Stomach (tissue), 8 donors: ENCODE measurements at regions not wholly inside any gene's neighbourhood (a gene's known extent, or its start where the extent isn't known, plus 50 kb on each side); places are given as distances from the start of the nearest gene placed in this dataset.
"Not testable (repeated sequence)": the region's sequence is repeated elsewhere in the genome, so short reads cannot be mapped to it uniquely, and the experiment has no call there.

ENCODE experiments used
- DNase-seq, 2 donors: peaks; one replicate each; pipeline versions ENCODE4 v3.0.0 to v3.0.0-alpha.2; 2013 to 2019
- H3K27ac ChIP-seq, 5 donors: fragments of 200-600 bp in 4 of 5; sonication (generic) in 4 of 5; one replicate each; pipeline ENCODE4 v1.5.1; 2013 to 2019; ENCODE audit warnings: mild to moderate bottlenecking in 1 of 5, moderate library complexity in 1 of 5
- H3K27me3 ChIP-seq, 3 donors: fragments of 200-600 bp; sonication (generic); one replicate each; pipeline ENCODE4 v1.5.1; 2017 to 2019; ENCODE audit warnings: mixed run types in 1 of 3
- H3K36me3 ChIP-seq, 4 donors: fragments of 200-600 bp; sonication (generic); 1 replicate in 3 of 4; 2 replicates in 1 of 4; pipeline ENCODE4 v1.5.1; 2016 to 2019
- H3K4me1 ChIP-seq, 4 donors: fragments of 200-600 bp; sonication (generic); one replicate each; pipeline ENCODE4 v1.5.1; 2016 to 2019
- H3K4me3 ChIP-seq, 4 donors: fragments of 200-600 bp; sonication (generic) in 3 of 4; one replicate each; pipeline ENCODE4 v1.5.1; 2016 to 2019; ENCODE audit warnings: mild to moderate bottlenecking in 1 of 4
- H3K9me3 ChIP-seq, 4 donors: fragments of 200-600 bp; sonication (generic); one replicate each; pipeline ENCODE4 v1.5.1; 2016 to 2019
- CTCF ChIP-seq, 7 experiments: fragments of 450-650 bp in 4 of 7; fragments of 200-600 bp in 3 of 7; sonication (generic) in 3 of 7; IDR thresholded peaks; one replicate each; pipeline ENCODE4 v1.5.1; 2016 to 2019; ENCODE audit warnings: antibody characterized with exemption in 7 of 7, control low read depth in 2 of 7, mild to moderate bottlenecking in 1 of 7
- EP300 ChIP-seq: sonication (generic); formaldehyde crosslinking; IDR thresholded peaks from one replicate; pipeline ENCODE4 v1.6.1; 2017; ENCODE audit warnings: antibody characterized with exemption
- POLR2A ChIP-seq, 4 donors: fragments of 450-650 bp; IDR thresholded peaks; one replicate each; pipeline ENCODE4 v1.6.1; 2016; ENCODE audit warnings: antibody characterized with exemption in 4 of 4, control low read depth in 2 of 4, mild to moderate bottlenecking in 1 of 4, moderate library complexity in 1 of 4
- POLR2AphosphoS5 ChIP-seq, 3 donors: sonication (generic); formaldehyde crosslinking; IDR thresholded peaks; one replicate each; pipeline ENCODE4 v1.6.1; 2016; ENCODE audit warnings: antibody characterized with exemption in 3 of 3
- WGBS, 5 donors: extraction: QIAGEN DNeasy Blood & Tissue Kit in 3 of 5; methylation state at CpG; one replicate each; pipeline versions ENCODE4 v1.1.5 to v1.1.7; 2013 to 2018; 5-methylcytosine and 5-hydroxymethylcytosine counted together
- intact Hi-C: fragments of 100-400 bp; cut with DNase I; formaldehyde crosslinking; loops from one replicate; pipeline ENCODE4 v1.15.1; 2023; ENCODE audit warnings: low total_unique reads
- donor health status: healthy with polysubstance abuse.
- donor health status: Bipolar disorder and iron deficiency.
- donor health status: healthy.

- no peak for TF ChIP-seq EP300
- no peak for TF ChIP-seq POLR2AphosphoS5 (IDR thresholded peaks at IDR 0.05)
- TF ChIP-seq CTCF (IDR thresholded peaks at IDR 0.05) = no peak
- no peak for TF ChIP-seq POLR2A (IDR thresholded peaks at IDR 0.05)
- H3K27ac ChIP-seq = no peak overlapping the region
- H3K4me3 ChIP-seq = no peak overlapping the region
- no peaks in the 10 kb centered on the region for H3K36me3 ChIP-seq
- WGBS, 5 donors = 63 to 84% (median 73%) methylated on average over 4 to 8 of the region's 8 CpGs
- no peak for DNase-seq
- intact Hi-C loops = no loop called here
- no peaks in the 10 kb centered on the region for H3K4me1 ChIP-seq
- H3K27me3 ChIP-seq = peaks cover 0 to 5% (median 0%) of the 10 kb centered on the region in 3 donors
- no peaks in the 10 kb centered on the region for H3K9me3 ChIP-seq
Observed at GRCh38 chrX:107384397-107385105, 64.9 kb upstream of the FRMPD3 start.

GRCh38 chrX:107389726-107390125, 59.7 kb upstream of the FRMPD3 start:
- intact Hi-C loops = no loop called here
- Histone ChIP-seq H3K9me3 (peaks cover 0 to 16% (median 6%) of the 10 kb centered on the region in 4 donors), H3K4me3 (no peak overlapping the region), H3K36me3 (no peaks in the 10 kb centered on the region), H3K4me1 (no peaks in the 10 kb centered on the region), H3K27ac (no peak overlapping the region), H3K27me3 (no peaks in the 10 kb centered on the region)
- TF ChIP-seq POLR2A (IDR thresholded peaks at IDR 0.05) = no peak
- WGBS, 5 donors = 69 to 90% (median 79%) methylated on average over 2 of the region's 2 CpGs
- DNase-seq = no peak

- 86 to 96% (median 93%) methylated on average over 1 of the region's 1 CpG for WGBS, 5 donors
Observed at GRCh38 chrX:107393656-107394055, 55.8 kb upstream of the FRMPD3 start.

GRCh38 chrX:107396235-107396634, 53.2 kb upstream of the FRMPD3 start:
- H3K4me3 ChIP-seq = no peak overlapping the region
- peaks cover 0 to 19% (median 8%) of the 10 kb centered on the region in 4 donors for H3K9me3 ChIP-seq
- no peak overlapping the region for H3K27ac ChIP-seq
- WGBS, 5 donors = 21 to 35% (median 28%) methylated on average over 1 of the region's 1 CpG
- no peak for TF ChIP-seq CTCF (IDR thresholded peaks at IDR 0.05)
- no peak for TF ChIP-seq POLR2A (IDR thresholded peaks at IDR 0.05)
- TF ChIP-seq EP300 = no peak
- no peak for TF ChIP-seq POLR2AphosphoS5 (IDR thresholded peaks at IDR 0.05)
- H3K36me3 ChIP-seq = no peaks in the 10 kb centered on the region
- no peaks in the 10 kb centered on the region for H3K4me1 ChIP-seq
- intact Hi-C loops = no loop called here
- H3K27me3 ChIP-seq = peaks cover 0 to 9% (median 0%) of the 10 kb centered on the region in 3 donors
- DNase-seq = no peak

More at GRCh38 chrX:107393656-107394055, 55.8 kb upstream of the FRMPD3 start:
- H3K4me1 ChIP-seq, H3K27ac ChIP-seq, intact Hi-C loops, H3K27me3 ChIP-seq, DNase-seq, H3K4me3 ChIP-seq, H3K36me3 ChIP-seq: not testable (repeated sequence)
- peaks cover 0 to 17% (median 6%) of the 10 kb centered on the region in 4 donors for H3K9me3 ChIP-seq

- intact Hi-C loops = no loop called here
- Histone ChIP-seq H3K27ac (no peak overlapping the region), H3K27me3 (peaks cover 0 to 9% (median 0%) of the 10 kb centered on the region in 3 donors), H3K4me1 (no peaks in the 10 kb centered on the region), H3K4me3 (no peak overlapping the region), H3K9me3 (peaks cover 0 to 15% (median 8%) of the 10 kb centered on the region in 4 donors), H3K36me3 (no peaks in the 10 kb centered on the region)
- no peak for DNase-seq
- 39 to 52% (median 44%) methylated on average over 6 of the region's 6 CpGs for WGBS, 5 donors
- TF ChIP-seq POLR2AphosphoS5 (IDR thresholded peaks at IDR 0.05) (no peak), EP300 (no peak), CTCF (IDR thresholded peaks at IDR 0.05) (no peak), POLR2A (IDR thresholded peaks at IDR 0.05) (no peak)
Observed at GRCh38 chrX:107396783-107397182, 52.7 kb upstream of the FRMPD3 start.
